Stomach smooth muscle (tissue), 2 donors: ENCODE measurements at regions not wholly inside any gene's neighbourhood (a gene's known extent, or its start where the extent isn't known, plus 50 kb on each side); places are given as distances from the start of the nearest gene placed in this dataset.

Source experiments
- H3K27ac ChIP-seq: one replicate; pipeline ENCODE4 v1.7.0; 2013; ENCODE audit warnings: mild to moderate bottlenecking, low read length, inconsistent platforms
- H3K27me3 ChIP-seq, 2 donors: one replicate each; pipeline ENCODE4 v1.7.0; 2013; ENCODE audit warnings: low read length in 2 of 2; ENCODE audit not compliant: insufficient read depth in 2 of 2, control insufficient read depth in 1 of 2
- H3K36me3 ChIP-seq, 2 donors: one replicate each; pipeline ENCODE4 v1.7.0; 2013; ENCODE audit warnings: low read length in 2 of 2; ENCODE audit not compliant: control insufficient read depth in 2 of 2, insufficient read depth in 2 of 2
- H3K4me1 ChIP-seq: one replicate; pipeline ENCODE4 v1.7.0; 2013; ENCODE audit warnings: low read length; ENCODE audit not compliant: control insufficient read depth, insufficient read depth
- H3K4me3 ChIP-seq, 2 donors: one replicate each; pipeline ENCODE4 v1.7.0; 2013; ENCODE audit warnings: low read length in 2 of 2
- H3K9ac ChIP-seq, 2 donors: one replicate each; pipeline ENCODE4 v1.7.0; 2013; ENCODE audit warnings: low read length in 2 of 2, mild to moderate bottlenecking in 1 of 2
- H3K9me3 ChIP-seq, 2 donors: one replicate each; pipeline ENCODE4 v1.7.0; 2013; ENCODE audit warnings: low read length in 2 of 2; ENCODE audit not compliant: control insufficient read depth in 2 of 2
- donor health status: healthy.
- donor health status: Pancreatic carcinoma.

- Histone ChIP-seq H3K4me1 (no peaks in the 10 kb centered on the region), H3K9ac (no peak overlapping the region), H3K9me3 (no peaks in the 10 kb centered on the region), H3K27me3 (no peaks in the 10 kb centered on the region), H3K36me3 (no peaks in the 10 kb centered on the region), H3K27ac (no peak overlapping the region), H3K4me3 (no peak overlapping the region)
Measured at GRCh38 chr13:58085274-58085673, 453.7 kb downstream of the PCDH17 start.

- Histone ChIP-seq H3K9me3 (no peaks in the 10 kb centered on the region), H3K27ac (no peak overlapping the region), H3K36me3 (no peaks in the 10 kb centered on the region), H3K27me3 (no peaks in the 10 kb centered on the region), H3K9ac (no peak overlapping the region), H3K4me3 (no peak overlapping the region), H3K4me1 (no peaks in the 10 kb centered on the region)
Measured at GRCh38 chr13:58085819-58086218, 454.3 kb downstream of the PCDH17 start.

GRCh38 chr13:58087566-58087965 lies 456.0 kb downstream of the PCDH17 start:
- no peak overlapping the region for H3K9ac ChIP-seq
- H3K36me3 ChIP-seq = no peaks in the 10 kb centered on the region
- H3K27me3 ChIP-seq = no peaks in the 10 kb centered on the region
- H3K27ac ChIP-seq = no peak overlapping the region
- H3K9me3 ChIP-seq = no peaks in the 10 kb centered on the region
- H3K4me1 ChIP-seq = no peaks in the 10 kb centered on the region
- no peak overlapping the region for H3K4me3 ChIP-seq

GRCh38 chr13:58093394-58093793 lies 461.9 kb downstream of the PCDH17 start:
- Histone ChIP-seq H3K9me3 (no peaks in the 10 kb centered on the region), H3K27me3 (no peaks in the 10 kb centered on the region), H3K36me3 (no peaks in the 10 kb centered on the region), H3K4me3 (no peak overlapping the region), H3K27ac (no peak overlapping the region), H3K9ac (no peak overlapping the region), H3K4me1 (no peaks in the 10 kb centered on the region)

GRCh38 chr13:58097831-58098230 lies 466.3 kb downstream of the PCDH17 start:
- H3K36me3 ChIP-seq = no peaks in the 10 kb centered on the region
- H3K27me3 ChIP-seq = no peaks in the 10 kb centered on the region
- no peaks in the 10 kb centered on the region for H3K4me1 ChIP-seq
- no peaks in the 10 kb centered on the region for H3K9me3 ChIP-seq
- H3K4me3 ChIP-seq = no peak overlapping the region
- H3K27ac ChIP-seq = no peak overlapping the region
- no peak overlapping the region for H3K9ac ChIP-seq

- Histone ChIP-seq H3K27ac (no peak overlapping the region), H3K36me3 (no peaks in the 10 kb centered on the region), H3K4me1 (no peaks in the 10 kb centered on the region), H3K27me3 (no peaks in the 10 kb centered on the region), H3K9ac (no peak overlapping the region), H3K9me3 (no peaks in the 10 kb centered on the region), H3K4me3 (no peak overlapping the region)
Measured at GRCh38 chr13:58119351-58119750, 487.8 kb downstream of the PCDH17 start.

- Histone ChIP-seq H3K4me3 (no peak overlapping the region), H3K27ac (no peak overlapping the region), H3K27me3 (no peaks in the 10 kb centered on the region), H3K4me1 (no peaks in the 10 kb centered on the region), H3K36me3 (no peaks in the 10 kb centered on the region), H3K9ac (no peak overlapping the region), H3K9me3 (no peaks in the 10 kb centered on the region)
Measured at GRCh38 chr13:58119804-58120203, 488.3 kb downstream of the PCDH17 start.

- Histone ChIP-seq H3K27ac (no peak overlapping the region), H3K27me3 (no peaks in the 10 kb centered on the region), H3K9me3 (no peaks in the 10 kb centered on the region), H3K4me1 (no peaks in the 10 kb centered on the region), H3K9ac (no peak overlapping the region), H3K36me3 (no peaks in the 10 kb centered on the region), H3K4me3 (no peak overlapping the region)
Measured at GRCh38 chr13:58126496-58126895, 495.0 kb downstream of the PCDH17 start.

- no peak overlapping the region for H3K4me3 ChIP-seq
- no peaks in the 10 kb centered on the region for H3K36me3 ChIP-seq
- H3K27me3 ChIP-seq = no peaks in the 10 kb centered on the region
- H3K27ac ChIP-seq = no peak overlapping the region
- no peaks in the 10 kb centered on the region for H3K9me3 ChIP-seq
- no peaks in the 10 kb centered on the region for H3K4me1 ChIP-seq
- H3K9ac ChIP-seq = no peak overlapping the region
Measured at GRCh38 chr13:58134012-58134411, 502.5 kb downstream of the PCDH17 start.

GRCh38 chr13:58134525-58134924 lies 503.0 kb downstream of the PCDH17 start:
- Histone ChIP-seq H3K4me1 (no peaks in the 10 kb centered on the region), H3K4me3 (no peak overlapping the region), H3K27ac (no peak overlapping the region), H3K9ac (no peak overlapping the region), H3K27me3 (no peaks in the 10 kb centered on the region), H3K9me3 (no peaks in the 10 kb centered on the region), H3K36me3 (no peaks in the 10 kb centered on the region)

- Histone ChIP-seq H3K36me3 (no peaks in the 10 kb centered on the region), H3K9ac (no peak overlapping the region), H3K27ac (no peak overlapping the region), H3K27me3 (no peaks in the 10 kb centered on the region), H3K4me3 (no peak overlapping the region), H3K9me3 (no peaks in the 10 kb centered on the region), H3K4me1 (no peaks in the 10 kb centered on the region)
Measured at GRCh38 chr13:58142952-58143351, 511.4 kb downstream of the PCDH17 start.

GRCh38 chr13:58144616-58145015 lies 513.1 kb downstream of the PCDH17 start:
- H3K4me1 ChIP-seq = no peaks in the 10 kb centered on the region
- no peak overlapping the region for H3K9ac ChIP-seq
- no peaks in the 10 kb centered on the region for H3K36me3 ChIP-seq
- H3K9me3 ChIP-seq = no peaks in the 10 kb centered on the region
- no peak overlapping the region for H3K4me3 ChIP-seq
- H3K27me3 ChIP-seq = no peaks in the 10 kb centered on the region
- no peak overlapping the region for H3K27ac ChIP-seq
